HL-60 (cell line): ENCODE measurements at regions not wholly inside any gene's neighbourhood (a gene's known extent, or its start where the extent isn't known, plus 50 kb on each side); places are given as distances from the start of the nearest gene placed in this dataset.

Experiments
- CTCF ChIP-seq: IDR thresholded peaks from one replicate; pipeline ENCODE4 v1.5.1; 2011; ENCODE audit warnings: low read length, control low read depth, inconsistent platforms; ENCODE audit not compliant: insufficient read depth
- POLR2AphosphoS5 ChIP-seq: IDR thresholded peaks from 2 replicates; pipeline ENCODE4 v1.6.1; 2012; ENCODE audit warnings: low read depth
- SPI1 ChIP-seq: IDR thresholded peaks from 2 replicates; pipeline ENCODE4 v1.6.1; 2012; ENCODE audit warnings: low read depth, mild to moderate bottlenecking, borderline replicate concordance

DNA sequence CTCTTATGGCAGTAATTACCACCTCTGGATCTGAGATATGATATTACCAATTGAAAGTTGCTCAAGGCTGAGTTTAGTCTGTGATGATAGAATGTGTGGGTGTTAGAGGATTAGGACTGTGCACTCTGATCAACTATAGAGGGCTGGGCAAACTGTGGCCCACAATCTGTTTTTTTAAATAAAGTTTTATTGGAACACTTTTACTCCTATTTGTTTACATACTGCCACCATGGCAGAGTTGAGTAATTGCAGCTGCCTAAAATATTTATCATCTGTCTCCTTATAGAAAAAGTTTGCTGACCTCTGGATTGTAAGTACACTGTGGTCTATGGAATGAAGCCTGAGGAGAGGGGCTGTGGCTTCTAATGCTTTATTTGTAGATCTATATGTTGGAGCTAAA is 71.5 kb upstream of the N4BP1 start:
- TF ChIP-seq CTCF (no peak), POLR2AphosphoS5 (no peak), SPI1 (no peak)
